GM18519 (cell line): ENCODE measurements at regions not wholly inside any gene's neighbourhood (a gene's known extent, or its start where the extent isn't known, plus 50 kb on each side); places are given as distances from the start of the nearest gene placed in this dataset.
"Not testable (repeated sequence)": the region's sequence is repeated elsewhere in the genome, so short reads cannot be mapped to it uniquely, and the experiment has no call there.

Experiments
- ATAC-seq: cut with Tn5 transposase; IDR thresholded peaks from one replicate; pipeline ENCODE4 v1.9.1; 2021; ENCODE audit warnings: mild to moderate bottlenecking, moderate library complexity; ENCODE audit not compliant: unreplicated experiment, low FRiP score

DNA sequence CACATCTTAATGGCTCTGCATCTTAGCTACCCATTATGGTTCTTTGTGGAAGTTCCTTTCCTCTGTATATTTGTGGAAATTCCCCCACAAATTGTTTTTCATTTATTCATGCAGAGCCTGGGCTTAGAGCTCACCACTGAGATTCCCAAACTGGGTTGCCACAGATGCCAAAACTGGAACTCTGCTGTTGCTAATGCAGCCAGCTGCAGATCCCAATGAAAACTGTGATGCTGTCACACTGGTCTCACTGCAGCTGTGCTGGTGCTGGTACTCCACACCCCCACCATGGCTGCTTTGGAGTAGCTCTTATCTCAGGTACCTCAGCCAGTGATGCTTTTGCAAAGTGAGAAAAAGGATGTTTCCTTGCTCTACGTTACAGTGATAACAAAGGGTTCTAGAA lies 87.7 kb downstream of the DCK start:
- ATAC-seq: no peak

DNA sequence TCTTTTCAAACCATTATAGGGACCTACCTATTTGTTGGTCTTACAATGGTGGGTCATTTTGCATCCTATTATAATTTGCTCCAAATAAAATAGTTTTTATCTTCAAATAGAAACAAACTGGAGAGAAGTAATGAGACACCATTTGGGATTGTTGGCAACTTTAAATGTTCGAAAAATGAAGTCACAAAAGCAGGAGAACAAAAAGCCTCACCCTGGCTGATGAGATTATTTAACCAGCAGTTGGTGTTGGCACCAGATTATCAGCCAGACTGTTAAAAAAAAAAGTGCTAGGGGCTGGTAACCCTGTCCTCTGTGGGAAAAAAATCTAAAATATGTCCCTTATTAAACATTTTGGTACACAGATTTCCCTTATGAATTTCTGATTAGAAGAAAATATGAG lies 100.3 kb downstream of the DCK start:
- no peak for ATAC-seq

GRCh38 chr4:71094201-71094600 lies 100.8 kb downstream of the DCK start:
- no peak for ATAC-seq

DNA sequence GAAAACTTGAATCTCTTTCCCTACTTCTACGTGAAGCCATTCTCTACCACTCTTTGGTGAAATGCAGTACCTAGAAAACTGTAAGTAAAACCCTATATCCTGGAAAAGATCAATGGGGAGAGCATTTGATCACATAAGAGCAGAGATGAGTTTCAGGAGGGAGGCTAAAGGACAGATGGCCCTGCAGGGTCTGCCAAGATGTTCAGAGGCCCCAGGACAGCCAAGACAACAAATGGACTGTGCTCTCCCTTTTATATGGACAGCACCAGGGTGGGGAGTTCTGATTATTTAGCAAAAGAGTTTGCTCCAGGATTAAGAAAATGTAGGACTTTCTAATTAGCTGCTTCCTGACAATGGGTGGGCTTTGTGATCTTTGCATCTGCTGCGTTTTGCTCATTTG lies 101.7 kb downstream of the DCK start:
- no peak for ATAC-seq

DNA sequence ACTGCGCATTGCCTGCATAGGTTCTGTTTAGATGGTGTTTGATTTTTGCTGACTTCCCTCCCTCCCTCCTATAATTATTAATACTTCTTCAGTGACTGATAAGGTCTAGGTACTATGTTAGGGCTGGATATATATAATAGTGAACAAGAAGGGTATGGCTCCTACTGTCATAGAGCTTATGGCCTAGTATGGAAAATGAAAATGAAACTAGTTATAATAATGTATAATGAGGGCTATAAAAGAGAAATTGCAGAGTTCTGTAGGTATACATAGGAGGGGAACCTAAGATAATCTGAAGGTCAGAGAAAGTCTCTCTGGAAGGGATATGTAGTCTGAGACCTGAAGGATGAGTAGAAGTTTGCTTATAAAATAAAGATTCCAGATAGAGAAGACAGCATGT lies 102.1 kb downstream of the DCK start:
- no peak for ATAC-seq

GRCh38 chr4:71107726-71108125 lies 114.3 kb downstream of the DCK start:
- no peak for ATAC-seq

DNA sequence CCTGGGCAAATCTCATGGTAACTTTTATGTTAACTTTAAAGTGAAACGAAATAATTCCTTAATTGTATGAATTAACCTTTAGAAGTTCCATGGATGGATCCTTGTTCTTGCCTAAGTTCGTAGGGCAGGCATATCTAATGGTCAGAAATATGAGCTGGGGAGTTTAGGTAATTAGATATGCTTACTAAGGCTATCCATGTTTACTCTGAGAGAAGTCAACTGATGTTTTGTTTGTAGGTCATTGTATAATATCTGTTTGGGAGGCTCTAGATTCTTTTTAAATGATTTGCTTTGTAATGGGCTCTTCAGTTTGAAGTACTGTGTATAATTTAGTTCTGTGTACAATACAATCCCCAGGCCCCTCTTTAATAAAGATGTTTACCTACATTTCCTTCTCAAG lies 117.0 kb downstream of the DCK start:
- no peak for ATAC-seq

GRCh38 chr4:71111133-71111532 lies 117.7 kb downstream of the DCK start:
- not testable (repeated sequence) for ATAC-seq

DNA sequence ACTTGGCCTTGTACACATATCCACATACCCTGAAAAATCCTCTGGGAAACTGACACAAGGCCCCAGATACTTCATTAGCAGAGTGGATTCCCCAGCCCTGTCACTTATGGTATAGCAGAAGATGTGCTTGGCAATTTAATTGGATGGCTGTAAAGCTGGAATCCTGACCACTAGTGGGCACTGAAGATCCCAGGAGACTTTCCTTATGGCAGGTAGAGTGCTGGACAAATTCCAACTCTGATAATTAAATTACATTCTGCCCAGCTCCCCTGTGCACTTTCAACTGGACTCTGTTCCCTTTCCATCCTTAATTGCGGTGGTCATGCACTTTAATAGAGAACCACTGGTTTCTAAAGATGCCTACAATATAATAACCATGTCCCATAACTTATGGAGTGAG lies 119.8 kb downstream of the DCK start:
- ATAC-seq: no peak

DNA sequence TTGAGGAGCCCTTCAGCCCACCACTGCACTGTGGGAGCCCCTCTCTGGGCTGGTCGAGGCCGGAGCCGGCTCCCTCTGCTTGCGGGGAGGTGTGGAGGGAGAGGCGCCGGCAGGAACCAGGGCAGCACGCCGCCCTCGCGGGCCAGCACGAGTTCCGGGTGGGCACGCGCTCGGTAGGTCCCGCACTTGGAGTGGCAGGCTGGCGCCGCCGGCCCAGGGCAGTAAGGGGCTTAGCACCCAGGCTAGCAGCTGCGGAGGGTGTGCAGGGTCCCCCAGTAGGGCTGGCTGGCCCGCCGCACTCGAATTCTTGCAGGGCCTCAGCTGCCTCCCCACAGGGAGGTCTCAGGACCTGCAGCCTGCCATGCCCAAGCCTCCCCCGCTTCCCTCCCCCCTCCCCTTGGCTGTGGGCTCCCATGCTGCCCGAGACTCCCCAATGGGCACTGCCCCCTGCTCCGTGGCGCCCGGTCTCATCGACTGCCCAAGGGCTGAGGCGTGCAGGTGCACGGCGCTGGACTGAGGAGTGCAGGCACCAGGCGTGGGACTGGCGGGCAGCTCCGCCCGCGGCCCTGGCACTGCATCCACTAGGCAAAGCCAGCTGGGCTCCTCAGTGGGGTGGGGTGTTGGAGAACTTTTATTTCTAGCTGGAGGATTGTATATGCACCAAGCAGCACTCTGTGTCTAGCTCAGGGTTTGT lies 127.5 kb downstream of the DCK start:
- no peak for ATAC-seq

DNA sequence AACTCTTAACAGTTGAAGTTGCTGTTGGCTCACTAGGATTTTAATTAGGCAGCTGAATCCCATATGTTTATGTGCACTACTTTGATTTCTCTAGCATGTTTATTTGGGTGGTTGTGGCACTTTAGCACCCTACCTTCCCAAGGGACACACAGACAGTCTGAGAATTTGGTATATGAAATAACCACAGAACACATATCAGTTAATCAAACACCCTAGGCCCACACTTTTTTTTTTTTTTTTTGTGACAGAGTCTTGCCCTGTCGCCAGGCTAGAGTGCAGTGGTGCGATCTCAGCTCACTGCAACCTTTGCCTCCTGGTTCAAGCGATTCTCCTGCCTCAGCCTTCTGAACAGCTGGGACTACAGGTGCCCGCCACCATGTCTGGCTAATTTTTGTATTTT lies 130.5 kb downstream of the DCK start:
- no peak for ATAC-seq

GRCh38 chr4:71125137-71125536 lies 131.7 kb downstream of the DCK start:
- ATAC-seq: no peak

DNA sequence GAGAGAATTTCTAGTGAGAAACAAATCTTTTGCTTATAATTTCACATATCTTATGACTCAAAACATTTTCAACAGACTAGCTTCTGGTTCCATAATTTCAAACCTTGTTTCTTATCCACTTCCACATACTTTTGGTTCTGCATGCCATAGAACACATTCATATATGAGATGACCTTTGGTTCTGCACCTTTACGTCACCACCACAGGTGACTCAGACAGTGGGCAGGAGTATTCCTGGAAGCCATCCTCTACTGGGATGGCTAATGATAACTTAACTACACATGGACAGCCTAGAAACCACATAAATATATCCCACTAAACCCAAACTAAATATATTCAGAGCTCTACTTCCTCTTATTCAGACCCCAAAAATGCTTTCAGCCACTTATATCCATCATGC lies 133.3 kb downstream of the DCK start:
- ATAC-seq: no peak

- no peak for ATAC-seq
Measured at GRCh38 chr4:71130827-71131603, 137.6 kb downstream of the DCK start.

GRCh38 chr4:71132486-71132885 lies 139.0 kb downstream of the DCK start:
- no peak for ATAC-seq

- ATAC-seq: no peak
Measured at GRCh38 chr4:71133491-71133890, 140.0 kb downstream of the DCK start.

- ATAC-seq: no peak
Measured at GRCh38 chr4:71136071-71136470, 142.6 kb downstream of the DCK start.

GRCh38 chr4:71138007-71138615 lies 144.7 kb downstream of the DCK start:
- ATAC-seq: no peak

DNA sequence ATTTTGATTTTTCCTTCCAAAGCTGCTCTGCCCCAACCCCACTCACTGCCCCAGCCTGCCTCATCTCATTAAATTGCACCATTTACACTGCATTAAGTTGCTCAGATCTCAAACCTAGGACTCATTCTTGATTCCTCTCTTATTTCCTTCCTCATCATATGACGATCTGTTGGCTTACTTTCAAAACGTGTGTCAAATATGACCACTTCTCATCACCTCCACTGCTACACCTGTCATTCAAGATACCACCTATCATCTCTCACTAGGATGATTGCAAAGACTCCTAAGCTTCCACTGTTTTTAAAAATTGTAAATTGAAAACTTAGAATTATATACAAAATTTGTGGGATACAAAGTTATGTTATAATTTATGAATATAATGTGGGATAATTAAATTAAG lies 147.1 kb downstream of the DCK start:
- ATAC-seq: no peak

GRCh38 chr4:71141125-71141524 lies 147.7 kb downstream of the DCK start:
- ATAC-seq: peak; percentile 58

- no peak for ATAC-seq
Measured at GRCh38 chr4:71147261-71147660, 153.8 kb downstream of the DCK start.

DNA sequence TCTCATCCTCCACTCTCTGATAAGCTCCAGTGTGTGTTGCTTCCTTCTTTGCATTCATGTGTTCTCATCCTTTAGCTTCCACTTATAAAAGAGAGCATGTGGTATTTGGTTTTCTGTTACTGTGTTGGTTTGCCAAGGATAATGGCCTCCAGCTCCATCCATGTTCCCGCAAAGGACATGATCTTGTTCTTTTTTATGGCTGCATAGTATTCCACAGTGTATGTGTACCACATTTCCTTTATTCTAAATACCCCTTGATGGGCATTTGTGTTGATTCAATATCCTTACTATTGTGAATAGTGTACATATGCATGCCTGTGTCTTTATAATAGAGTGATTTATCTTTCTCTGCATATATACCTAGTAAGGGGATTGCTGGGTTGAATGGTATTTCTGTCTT lies 155.1 kb downstream of the DCK start:
- no peak for ATAC-seq
